ENCODE measurements at regions not wholly inside any gene's neighbourhood (a gene's known extent, or its start where the extent isn't known, plus 50 kb on each side); places are given as distances from the start of the nearest gene placed in this dataset.

DNA sequence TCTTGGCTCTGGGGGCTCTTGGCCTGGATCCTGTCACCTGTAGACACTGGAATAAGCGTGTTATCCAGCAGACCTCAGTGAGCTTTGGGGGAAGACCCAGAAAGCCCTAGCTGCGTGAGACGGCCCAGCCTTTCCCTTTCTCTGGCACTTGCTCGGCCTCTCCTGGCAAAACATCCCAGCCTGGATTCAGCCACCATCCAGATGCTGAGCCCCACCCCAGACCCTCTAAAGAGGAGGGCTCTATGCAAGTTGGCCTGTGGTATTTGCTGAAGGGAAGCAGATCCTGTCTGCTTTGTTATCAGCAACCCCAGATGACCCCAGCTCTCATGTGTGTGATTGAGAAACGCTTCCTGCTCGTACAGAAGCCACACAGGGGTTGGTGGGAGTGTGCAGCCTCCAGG lies 267.2 kb downstream of the FAM43A start:
- DNase-seq = no peak
- CTCF ChIA-PET = interaction anchor here (3.8 kb wide), 1 partner anchor 270 kb away, joined by 39 read pairs; no protein-coding TSS in a partner anchor
- Mint-ChIP-seq H3K4me3 (ENCODE audit: low read depth, unreplicated experiment) (no peak overlapping the region), H3K4me1 (ENCODE audit: low read depth, unreplicated experiment) (peaks cover 10% of the 10 kb centered on the region), H3K27me3 (ENCODE audit: unreplicated experiment) (peaks cover 49% of the 10 kb centered on the region), H3K9me3 (ENCODE audit: low read depth, unreplicated experiment) (no peaks in the 10 kb centered on the region), H3K36me3 (ENCODE audit: insufficient read depth, unreplicated experiment) (no peaks in the 10 kb centered on the region), H3K27ac (ENCODE audit: unreplicated experiment) (no peak overlapping the region)
- no TSS peak for BruUV-seq (replicated peaks)
- intact Hi-C loops (cut with micrococcal nuclease; ENCODE audit: unreplicated experiment) = no loop called here
- no peak for TF ChIP-seq CTCF (IDR thresholded peaks at IDR 0.05; ENCODE audit: unreplicated experiment)

- Mint-ChIP-seq H3K27me3 (ENCODE audit: unreplicated experiment) (peaks cover 49% of the 10 kb centered on the region), H3K4me1 (ENCODE audit: low read depth, unreplicated experiment) (peaks cover 10% of the 10 kb centered on the region), H3K4me3 (ENCODE audit: low read depth, unreplicated experiment) (no peak overlapping the region), H3K27ac (ENCODE audit: unreplicated experiment) (no peak overlapping the region), H3K36me3 (ENCODE audit: insufficient read depth, unreplicated experiment) (no peaks in the 10 kb centered on the region), H3K9me3 (ENCODE audit: low read depth, unreplicated experiment) (no peaks in the 10 kb centered on the region)
- no peak for TF ChIP-seq CTCF (IDR thresholded peaks at IDR 0.05; ENCODE audit: unreplicated experiment)
- CTCF ChIA-PET = interaction anchor here (1.0 to 3.8 kb wide), 3 partner anchors 62 to 281 kb away, joined by 3 to 39 read pairs (median 3); partner anchors contain the start of gene LSG1
- intact Hi-C loops (cut with micrococcal nuclease; ENCODE audit: unreplicated experiment) = no loop called here
- no peak for DNase-seq
- BruUV-seq (replicated peaks) = no TSS peak
These were observed 267.6 kb downstream of the FAM43A start for GRCh38 chr3:194953291-194953690.

GRCh38 chr3:194955546-194955945 lies 269.9 kb downstream of the FAM43A start:
- no peak overlapping the region for H3K4me3 Mint-ChIP-seq (ENCODE audit: low read depth, unreplicated experiment)
- no peak for DNase-seq
- H3K27ac Mint-ChIP-seq (ENCODE audit: unreplicated experiment) = no peak overlapping the region
- no peak for TF ChIP-seq CTCF (IDR thresholded peaks at IDR 0.05; ENCODE audit: unreplicated experiment)
- no TSS peak for BruUV-seq (replicated peaks)
- intact Hi-C loops (cut with micrococcal nuclease; ENCODE audit: unreplicated experiment) = loop anchor here (2.0 kb wide), 1 partner anchor 273 kb away; no protein-coding TSS in a partner anchor
- H3K27me3 Mint-ChIP-seq (ENCODE audit: unreplicated experiment) = peaks cover 62% of the 10 kb centered on the region
- no peaks in the 10 kb centered on the region for H3K36me3 Mint-ChIP-seq (ENCODE audit: insufficient read depth, unreplicated experiment)
- CTCF ChIA-PET = interaction anchor here (0.9 to 3.8 kb wide), 3 partner anchors 31 to 273 kb away, joined by 3 to 39 read pairs (median 3); no protein-coding TSS in a partner anchor
- H3K9me3 Mint-ChIP-seq (ENCODE audit: low read depth, unreplicated experiment) = no peaks in the 10 kb centered on the region
- peaks cover 10% of the 10 kb centered on the region for H3K4me1 Mint-ChIP-seq (ENCODE audit: low read depth, unreplicated experiment)

DNA sequence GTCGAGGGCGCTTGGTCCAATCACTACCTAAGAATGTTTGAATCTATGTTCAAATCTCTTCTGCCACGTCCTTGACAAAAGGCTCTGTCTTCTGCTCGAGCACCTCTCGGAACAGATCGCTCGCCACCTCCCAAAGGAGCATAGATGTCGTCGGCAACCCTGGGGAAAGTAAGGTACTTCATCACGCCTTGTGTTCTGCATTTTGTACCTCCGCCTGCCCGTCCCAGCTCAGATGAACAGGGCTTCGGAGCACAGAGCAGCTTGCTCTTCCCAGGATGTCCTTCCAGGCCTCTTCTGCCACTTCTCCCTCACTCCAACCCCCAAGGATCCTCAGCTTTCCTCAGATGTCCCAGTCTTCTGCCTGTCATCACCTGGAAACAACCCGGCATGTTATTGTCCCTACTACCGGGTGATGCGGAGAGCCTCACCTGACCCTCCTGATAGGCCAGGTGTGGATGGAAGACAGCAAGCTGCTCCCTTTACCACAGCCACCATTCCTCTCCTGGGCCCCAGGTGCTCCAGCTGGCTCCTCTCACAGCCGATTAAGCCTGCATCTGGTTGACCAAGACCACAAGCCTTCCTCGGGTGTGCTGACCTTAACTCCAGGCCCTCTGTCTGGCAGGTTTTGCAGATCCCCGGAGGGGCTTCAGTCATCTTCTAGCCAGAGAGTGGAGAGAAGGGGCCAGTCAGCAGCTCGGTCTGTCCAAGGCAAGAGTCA lies 270.5 kb downstream of the FAM43A start:
- peaks cover 62% of the 10 kb centered on the region for H3K27me3 Mint-ChIP-seq (ENCODE audit: unreplicated experiment)
- H3K4me3 Mint-ChIP-seq (ENCODE audit: low read depth, unreplicated experiment) = no peak overlapping the region
- H3K36me3 Mint-ChIP-seq (ENCODE audit: insufficient read depth, unreplicated experiment) = no peaks in the 10 kb centered on the region

More for the DNA sequence above, 270.5 kb downstream of the FAM43A start:
- CTCF ChIA-PET = interaction anchor here (0.6 to 1.0 kb wide), 3 partner anchors 30 to 285 kb away, joined by 3 read pairs; no protein-coding TSS in a partner anchor
- H3K4me1 Mint-ChIP-seq (ENCODE audit: low read depth, unreplicated experiment) = peaks cover 10% of the 10 kb centered on the region
- TF ChIP-seq CTCF (IDR thresholded peaks at IDR 0.05; ENCODE audit: unreplicated experiment) = no peak
- DNase-seq = no peak
- BruUV-seq (replicated peaks) = no TSS peak
- intact Hi-C loops (cut with micrococcal nuclease; ENCODE audit: unreplicated experiment) = loop anchor here (2.0 kb wide), 1 partner anchor 273 kb away; no protein-coding TSS in a partner anchor
- no peaks in the 10 kb centered on the region for H3K9me3 Mint-ChIP-seq (ENCODE audit: low read depth, unreplicated experiment)
- no peak overlapping the region for H3K27ac Mint-ChIP-seq (ENCODE audit: unreplicated experiment)
